GM18951 (cell line): ENCODE measurements at regions not wholly inside any gene's neighbourhood (a gene's known extent, or its start where the extent isn't known, plus 50 kb on each side); places are given as distances from the start of the nearest gene placed in this dataset.

Experiments used
- POLR2A ChIP-seq: IDR thresholded peaks from 4 replicates; pipeline ENCODE4 v1.6.1; 2011; ENCODE audit warnings: mild to moderate bottlenecking; ENCODE audit not compliant: insufficient read length, insufficient read depth; ENCODE audit errors: extremely low read depth
- in situ Hi-C: fragments of 300-500 bp; cut with MboI; formaldehyde crosslinking; loops from one replicate; pipeline ENCODE4 v1.12.0; 2022; ENCODE audit warnings: low sequenced_read_pairs, mixed read lengths, inconsistent platforms; ENCODE audit not compliant: unreplicated experiment

DNA sequence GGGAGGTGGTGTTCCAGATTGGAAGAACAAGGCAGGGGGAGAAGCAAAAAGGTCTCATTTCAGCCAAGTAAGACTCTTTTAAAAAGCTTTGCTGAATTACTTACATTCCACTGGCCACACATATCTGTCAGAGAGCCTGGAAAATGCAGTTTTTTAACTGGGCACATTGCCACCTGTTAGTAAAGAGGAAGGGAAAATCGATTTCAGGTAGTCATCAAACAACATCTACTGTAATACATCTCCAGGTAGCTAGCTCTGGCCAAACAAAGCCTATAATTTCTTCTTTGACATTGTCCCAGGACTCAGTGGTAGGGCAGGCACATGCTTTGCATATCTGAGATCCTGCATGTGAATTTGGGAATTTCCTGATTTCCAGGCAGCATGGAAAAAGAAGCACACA lies 480.7 kb upstream of the SUCLG2 start:
- in situ Hi-C loops, result no loop called here
- no peak for TF ChIP-seq POLR2A

DNA sequence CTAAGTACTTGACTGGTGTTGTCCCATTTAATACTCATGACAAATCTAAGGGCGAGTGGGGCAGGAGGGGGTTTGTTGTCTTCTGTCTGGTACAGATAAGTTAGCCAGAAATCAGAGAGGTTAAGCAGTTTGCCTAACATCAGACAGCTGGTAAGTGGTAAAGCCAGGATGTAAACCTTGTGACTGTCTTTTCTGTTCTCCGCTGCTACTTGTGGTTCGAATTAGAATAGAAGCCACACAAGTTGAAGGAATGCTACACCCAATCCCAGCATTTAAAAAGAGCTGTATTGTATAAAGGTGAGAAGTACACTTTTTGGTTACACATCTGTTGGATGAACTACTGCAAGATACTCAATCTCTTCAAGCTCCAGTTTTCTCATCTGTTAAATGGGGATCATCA lies 474.7 kb upstream of the SUCLG2 start:
- in situ Hi-C loops, result no loop called here
- no peak for TF ChIP-seq POLR2A

DNA sequence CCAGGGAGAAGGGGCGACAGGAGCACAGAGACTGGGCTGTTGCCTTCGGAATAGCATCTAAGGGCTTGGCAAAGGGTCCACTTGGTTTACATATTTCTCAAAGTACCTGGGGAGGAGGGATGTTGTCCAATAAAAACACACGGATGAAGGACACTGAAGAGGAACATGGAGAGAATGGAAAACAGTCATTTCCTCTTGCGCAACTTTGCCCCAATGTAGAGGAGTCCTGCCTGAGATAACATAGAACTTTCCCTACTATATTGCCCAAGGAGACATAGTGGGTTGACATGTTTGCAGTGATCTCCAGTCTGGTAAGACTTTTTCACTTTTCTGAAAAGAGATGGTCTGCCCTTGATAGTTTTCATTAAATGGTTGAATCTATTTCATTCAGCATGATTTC lies 468.8 kb upstream of the SUCLG2 start:
- in situ Hi-C loops, result no loop called here
- no peak for TF ChIP-seq POLR2A

DNA sequence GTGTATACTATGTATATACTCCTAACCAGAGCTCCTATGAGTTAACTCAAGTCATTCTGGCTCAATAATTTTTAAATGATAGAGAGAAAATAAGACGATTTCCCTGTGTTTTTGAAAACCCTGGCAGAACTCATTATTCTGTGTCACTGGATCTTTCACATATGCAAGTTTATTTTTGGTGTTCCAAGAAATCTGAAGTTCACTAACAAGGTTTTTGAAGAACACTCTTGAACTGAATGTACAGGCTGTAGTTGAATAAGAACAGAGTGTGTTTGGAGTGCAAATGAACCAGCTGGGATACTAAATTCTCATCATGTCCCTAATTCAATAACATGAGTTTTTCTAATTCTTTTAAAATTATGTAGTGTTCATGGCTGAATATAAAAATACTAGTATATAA lies 466.9 kb upstream of the SUCLG2 start:
- in situ Hi-C loops, result no loop called here

DNA sequence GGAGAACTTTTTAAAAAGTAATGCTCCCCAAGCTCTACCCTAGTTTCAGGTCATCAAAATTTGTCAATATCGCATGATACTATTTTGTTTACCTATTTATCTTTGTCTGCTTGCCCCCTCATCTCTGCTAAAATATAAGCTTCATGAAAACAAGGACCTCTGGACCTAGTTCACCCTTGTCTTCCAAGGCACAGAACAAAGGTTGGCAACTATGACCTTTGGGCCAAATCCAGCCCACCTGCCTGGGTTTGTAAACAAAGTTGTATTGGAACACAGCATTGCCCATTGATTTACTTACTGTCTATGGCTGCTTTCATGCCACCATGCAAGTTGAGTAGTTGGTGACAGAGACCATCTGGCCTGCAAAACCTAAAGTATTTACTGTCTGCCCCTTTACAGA lies 462.2 kb upstream of the SUCLG2 start:
- no peak for TF ChIP-seq POLR2A
- in situ Hi-C loops, result no loop called here

More for the DNA sequence above, 466.9 kb upstream of the SUCLG2 start:
- TF ChIP-seq POLR2A, result no peak

DNA sequence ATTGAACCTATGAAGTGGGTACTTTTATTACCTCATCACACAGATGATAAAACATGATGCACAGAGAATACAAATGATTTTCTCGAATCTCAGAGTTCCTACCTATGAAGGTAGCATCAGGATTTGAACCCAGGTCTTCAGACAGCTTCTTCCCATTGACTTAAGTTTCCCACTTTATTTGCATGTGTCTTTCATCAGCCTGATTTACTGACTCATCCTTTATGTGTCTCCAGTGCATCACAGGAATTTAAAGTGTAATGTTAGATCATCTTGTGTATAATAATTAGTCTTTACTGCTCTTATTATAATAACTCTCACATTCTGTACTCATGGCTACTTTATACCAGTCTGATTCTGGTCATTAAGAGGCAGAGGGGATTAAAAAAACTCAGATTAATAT lies 449.4 kb upstream of the SUCLG2 start:
- TF ChIP-seq POLR2A, result no peak
- in situ Hi-C loops, result no loop called here

DNA sequence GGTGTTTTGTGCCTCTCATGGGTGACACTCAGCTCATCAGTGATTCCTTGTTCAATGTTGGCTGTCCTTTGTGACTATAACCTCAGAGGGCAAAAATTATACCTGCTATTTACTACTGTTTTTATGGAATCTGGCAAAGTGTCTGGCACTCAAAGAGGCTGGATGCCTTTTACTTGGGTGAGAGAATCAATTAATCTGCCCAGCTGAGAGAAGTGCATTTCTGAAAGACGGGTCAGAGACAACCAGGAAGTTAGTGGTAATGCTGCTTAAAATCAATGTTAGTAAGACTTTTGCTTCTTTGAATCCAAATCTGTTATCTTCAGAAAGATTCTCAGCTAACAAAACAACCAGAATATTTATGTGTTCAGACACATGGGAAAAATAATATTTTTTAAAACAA lies 436.2 kb upstream of the SUCLG2 start:
- no peak for TF ChIP-seq POLR2A
- in situ Hi-C loops, result no loop called here

DNA sequence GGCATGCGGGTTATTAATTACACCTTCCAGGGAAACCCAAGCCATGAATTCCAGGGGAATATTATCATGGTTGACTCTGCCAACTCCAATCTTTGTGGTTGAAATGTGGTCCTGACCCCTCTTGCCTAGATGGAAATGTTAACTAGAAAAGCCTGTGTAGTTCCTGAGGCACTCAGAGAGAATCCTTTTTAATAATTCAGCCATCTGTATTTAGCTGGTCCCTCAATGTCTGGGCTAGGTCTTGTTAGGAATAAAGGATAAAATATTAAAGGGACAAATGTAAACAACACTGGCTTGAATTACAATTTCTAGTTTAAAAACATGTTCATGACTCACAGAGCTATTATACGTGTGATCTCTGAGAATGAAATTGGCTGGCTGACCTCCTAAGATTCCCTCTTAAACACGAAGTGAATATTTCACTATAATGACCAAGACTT lies 435.2 kb upstream of the SUCLG2 start:
- in situ Hi-C loops, result no loop called here
- TF ChIP-seq POLR2A, result no peak

DNA sequence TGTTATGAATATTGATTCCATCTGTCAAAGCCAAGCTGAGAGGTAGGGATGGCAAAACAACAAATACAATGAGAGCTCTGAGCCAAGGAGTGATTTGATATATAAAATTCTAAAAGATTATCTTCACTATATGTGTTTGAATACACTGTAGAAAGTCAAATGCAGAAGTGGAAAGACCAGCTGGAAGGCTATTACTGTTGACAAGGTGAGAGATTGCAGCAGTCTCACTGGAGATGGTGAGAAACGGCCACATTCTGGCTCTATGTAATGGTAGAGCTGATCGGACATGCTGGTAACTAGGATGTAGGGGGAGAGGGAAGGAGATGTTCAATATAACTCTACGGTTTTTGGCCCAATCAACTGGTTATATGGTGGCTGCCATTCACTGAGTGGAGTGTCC lies 434.2 kb upstream of the SUCLG2 start:
- no peak for TF ChIP-seq POLR2A
- in situ Hi-C loops, result no loop called here

DNA sequence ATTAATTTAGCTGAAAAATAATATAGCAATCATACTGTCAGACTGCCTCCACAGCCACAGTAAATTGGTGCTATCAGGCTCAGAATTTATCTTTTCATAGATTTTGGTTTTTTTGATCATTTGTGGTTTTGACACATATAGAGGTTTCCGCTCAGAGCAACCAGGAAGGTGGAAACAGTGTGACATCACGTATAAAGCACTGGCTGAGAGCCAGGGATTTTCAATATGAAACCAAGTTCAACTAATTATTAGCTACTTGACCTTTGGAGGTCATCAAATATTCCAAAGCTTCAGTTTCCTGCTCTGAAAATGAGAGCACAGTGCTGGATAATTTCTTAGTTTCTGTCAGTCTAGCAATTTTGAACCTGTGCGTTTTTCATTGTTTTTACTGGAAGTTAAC lies 433.8 kb upstream of the SUCLG2 start:
- in situ Hi-C loops, result no loop called here
- no peak for TF ChIP-seq POLR2A

DNA sequence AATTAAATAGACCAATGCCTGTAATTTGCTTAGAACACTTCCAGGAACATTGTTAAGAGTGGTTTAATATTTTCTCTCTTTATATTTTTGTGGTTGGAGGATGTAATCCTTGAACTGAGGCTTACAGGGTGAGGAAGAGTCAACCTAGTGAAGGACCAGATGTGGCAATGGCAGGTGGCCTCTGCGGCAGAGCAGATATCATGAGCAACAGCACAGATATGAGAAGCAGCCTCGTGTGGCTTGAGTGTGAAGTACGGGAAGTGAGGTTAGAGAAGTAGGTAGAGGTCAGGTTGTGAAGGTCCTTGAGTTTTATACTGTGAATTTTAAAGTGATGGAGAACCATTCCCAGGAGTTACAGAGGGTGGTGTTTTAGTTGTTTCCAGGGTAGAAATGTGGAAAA lies 417.6 kb upstream of the SUCLG2 start:
- in situ Hi-C loops, result no loop called here
- no peak for TF ChIP-seq POLR2A

DNA sequence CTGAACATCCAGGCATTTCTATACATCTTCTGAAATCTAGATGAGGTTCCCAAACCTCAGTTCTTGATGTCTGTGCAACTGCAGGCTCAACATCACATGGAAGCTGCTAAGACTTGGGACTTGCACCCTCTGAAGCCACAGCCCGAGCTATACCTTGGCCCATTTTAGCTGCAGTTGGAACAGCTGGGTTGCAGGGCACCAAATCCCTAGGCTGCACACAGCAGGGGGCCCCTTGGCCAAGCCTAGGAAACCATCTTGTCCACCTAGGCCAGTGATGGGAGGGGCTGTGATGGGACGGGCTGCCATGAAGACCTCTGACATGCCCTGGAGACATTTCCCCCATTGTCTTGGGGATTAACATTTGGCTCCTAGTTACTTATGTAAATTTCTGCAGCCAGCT lies 415.8 kb upstream of the SUCLG2 start:
- in situ Hi-C loops, result no loop called here
- TF ChIP-seq POLR2A, result no peak

DNA sequence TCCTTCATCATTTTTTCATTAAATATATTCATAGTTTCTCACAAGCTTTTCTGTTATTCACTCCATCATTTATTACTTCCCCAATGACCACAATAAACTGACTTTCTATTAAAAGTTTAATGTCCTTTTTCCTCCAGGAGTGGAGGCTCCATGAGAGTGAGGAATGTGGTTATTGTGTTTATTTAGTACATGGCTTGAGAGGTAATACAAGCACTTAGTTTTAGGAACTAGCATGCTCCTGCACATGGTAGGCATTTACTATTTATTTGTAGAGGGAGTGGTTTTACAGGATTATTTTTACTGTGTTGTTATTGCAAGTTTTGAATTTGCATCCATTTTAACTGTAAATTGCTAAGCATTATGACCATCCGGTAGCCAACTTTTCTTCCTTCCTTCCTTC lies 412.9 kb upstream of the SUCLG2 start:
- in situ Hi-C loops, result no loop called here
- no peak for TF ChIP-seq POLR2A

DNA sequence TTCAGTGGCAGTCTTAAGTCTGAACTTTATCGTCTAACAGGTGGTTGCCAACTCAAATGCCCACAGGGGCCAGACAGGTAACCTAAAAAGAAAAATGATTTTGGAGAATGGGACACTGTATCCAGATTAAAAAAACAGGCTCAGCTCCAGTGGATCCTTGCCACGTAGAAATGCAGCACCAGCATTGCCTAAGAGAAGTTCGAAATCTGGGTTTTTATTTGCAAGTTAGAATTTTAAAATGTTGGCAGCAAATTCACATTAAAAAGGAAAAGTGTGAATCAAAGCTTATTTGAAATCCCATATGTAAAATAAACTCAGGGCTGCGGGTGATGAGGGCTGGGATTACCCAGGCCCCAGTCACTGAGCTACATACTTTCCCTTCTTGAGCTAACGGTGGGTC lies 408.5 kb upstream of the SUCLG2 start:
- no peak for TF ChIP-seq POLR2A
- in situ Hi-C loops, result no loop called here

DNA sequence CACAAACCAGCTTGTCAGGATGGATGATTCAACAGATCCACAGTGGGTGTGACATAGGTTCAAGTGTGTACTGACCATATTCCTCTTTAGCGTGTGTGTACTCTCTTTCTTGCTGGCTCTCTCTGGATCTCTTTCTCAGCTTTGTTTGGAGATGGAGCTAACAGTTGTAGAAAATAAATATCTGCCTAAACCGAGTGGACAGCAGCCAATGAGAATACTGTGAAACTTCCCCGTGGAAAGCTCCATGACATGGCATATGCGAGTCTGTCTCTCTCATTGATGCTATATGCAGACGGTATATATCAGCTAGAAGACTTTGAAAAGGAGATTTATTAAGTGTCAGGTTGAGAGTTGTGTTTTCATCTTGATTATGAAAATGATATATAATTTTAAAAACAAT lies 406.5 kb upstream of the SUCLG2 start:
- no peak for TF ChIP-seq POLR2A
- in situ Hi-C loops, result no loop called here

DNA sequence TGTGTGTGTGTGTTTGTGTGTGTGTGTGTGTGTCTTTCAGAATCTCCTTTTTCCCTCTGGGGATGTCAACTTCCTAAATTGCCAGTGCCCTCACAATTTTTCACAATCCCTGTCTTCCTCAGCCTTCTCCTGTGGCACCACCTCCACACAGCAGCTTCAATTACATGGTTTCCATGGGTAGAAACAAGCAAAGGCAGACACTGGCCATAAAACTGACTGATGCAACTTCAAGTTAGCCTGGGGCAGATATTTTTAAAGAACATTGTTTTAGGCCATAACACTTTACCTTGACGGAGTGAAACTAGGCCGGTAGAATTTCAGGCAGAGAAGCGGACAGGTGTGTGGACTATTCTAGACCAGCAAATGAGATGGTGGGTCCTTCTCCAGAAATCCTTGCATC lies 405.8 kb upstream of the SUCLG2 start:
- in situ Hi-C loops, result no loop called here
- TF ChIP-seq POLR2A, result no peak

DNA sequence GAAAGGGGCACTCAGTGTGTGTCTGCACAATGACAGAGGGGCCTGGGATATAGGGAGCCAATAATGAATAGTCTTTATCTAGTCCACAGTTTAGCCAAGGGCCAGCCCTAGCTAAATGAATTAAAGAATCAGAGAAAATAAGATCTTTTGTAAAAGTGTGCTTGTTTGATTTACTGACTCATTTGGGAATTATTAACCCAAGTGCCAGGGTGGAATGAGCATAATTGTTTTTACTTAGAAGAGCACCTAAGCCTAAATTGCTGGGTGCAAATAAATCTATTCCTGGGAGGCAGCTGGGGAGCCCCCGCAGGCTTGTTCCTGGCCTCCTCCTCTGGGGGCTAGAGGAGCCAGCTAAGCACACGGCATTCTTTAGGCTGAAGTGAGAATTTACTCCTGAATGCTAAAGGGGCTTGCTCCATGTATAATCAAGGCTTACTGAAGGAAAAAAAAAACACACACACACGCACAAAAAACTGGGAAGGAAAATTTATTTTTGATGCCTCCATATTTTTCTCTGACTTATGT lies 405.3 kb upstream of the SUCLG2 start:
- no peak for TF ChIP-seq POLR2A
- in situ Hi-C loops, result no loop called here
